ENCODE measurements at regions not wholly inside any gene's neighbourhood (a gene's known extent, or its start where the extent isn't known, plus 50 kb on each side); places are given as distances from the start of the nearest gene placed in this dataset.

GRCh38 chr6:155709262-155709661, 253.6 kb upstream of the NOX3 start:
- no peak for TF ChIP-seq CTCF (IDR thresholded peaks at IDR 0.05; ENCODE audit: borderline replicate concordance, insufficient read depth, low read depth, low read length)
- H3K4me3 ChIP-seq (ENCODE audit: low read depth, low read length): no peak overlapping the region

- TF ChIP-seq CTCF (IDR thresholded peaks at IDR 0.05; ENCODE audit: borderline replicate concordance, insufficient read depth, low read depth, low read length): no peak
- H3K4me3 ChIP-seq (ENCODE audit: low read depth, low read length): no peak overlapping the region
Observed at GRCh38 chr6:155708100-155708499, 252.5 kb upstream of the NOX3 start.

GRCh38 chr6:155706806-155707205, 251.2 kb upstream of the NOX3 start:
- no peak for TF ChIP-seq CTCF (IDR thresholded peaks at IDR 0.05; ENCODE audit: borderline replicate concordance, insufficient read depth, low read depth, low read length)
- no peak overlapping the region for H3K4me3 ChIP-seq (ENCODE audit: low read depth, low read length)

- H3K4me3 ChIP-seq (ENCODE audit: low read depth, low read length): no peak overlapping the region
- no peak for TF ChIP-seq CTCF (IDR thresholded peaks at IDR 0.05; ENCODE audit: borderline replicate concordance, insufficient read depth, low read depth, low read length)
Observed at GRCh38 chr6:155706341-155706740, 250.7 kb upstream of the NOX3 start.

GRCh38 chr6:155701342-155701741, 245.7 kb upstream of the NOX3 start:
- no peak for TF ChIP-seq CTCF (IDR thresholded peaks at IDR 0.05; ENCODE audit: borderline replicate concordance, insufficient read depth, low read depth, low read length)
- no peak overlapping the region for H3K4me3 ChIP-seq (ENCODE audit: low read depth, low read length)

GRCh38 chr6:155695495-155695894, 239.9 kb upstream of the NOX3 start:
- TF ChIP-seq CTCF (IDR thresholded peaks at IDR 0.05; ENCODE audit: borderline replicate concordance, insufficient read depth, low read depth, low read length): no peak
- H3K4me3 ChIP-seq (ENCODE audit: low read depth, low read length): no peak overlapping the region

GRCh38 chr6:155694419-155694790, 238.8 kb upstream of the NOX3 start:
- no peak for TF ChIP-seq CTCF (IDR thresholded peaks at IDR 0.05; ENCODE audit: borderline replicate concordance, insufficient read depth, low read depth, low read length)
- H3K4me3 ChIP-seq (ENCODE audit: low read depth, low read length): no peak overlapping the region
